ENCODE measurements at regions not wholly inside any gene's neighbourhood (a gene's known extent, or its start where the extent isn't known, plus 50 kb on each side); places are given as distances from the start of the nearest gene placed in this dataset.

GRCh38 chr2:176678571-176678970 is 409.3 kb downstream of the MTX2 start:
- no peaks in the 10 kb centered on the region for H3K27me3 ChIP-seq (ENCODE audit: control insufficient read depth, insufficient read depth, low read length)
- FAIRE-seq = no peak
- H3K9ac ChIP-seq (ENCODE audit: low read length in 3 of 3) = no peak overlapping the region
- no peak overlapping the region for H3K4me3 ChIP-seq (ENCODE audit: low read length in 3 of 3)
- no peak for DNase-seq
- no peaks in the 10 kb centered on the region for H3K4me1 ChIP-seq (ENCODE audit: control insufficient read depth in 2 of 3, insufficient read depth in 2 of 3, low read depth in 1 of 3, low read length in 3 of 3)
- H3K36me3 ChIP-seq (ENCODE audit: control insufficient read depth in 2 of 3, insufficient read depth in 3 of 3, low read length in 3 of 3) = no peaks in the 10 kb centered on the region
- H3K27ac ChIP-seq (ENCODE audit: low read depth in 2 of 2, low read length in 2 of 2) = no peak overlapping the region
- no peak for TF ChIP-seq CTCF (IDR thresholded peaks at IDR 0.05; ENCODE audit: borderline replicate concordance, extremely low read depth, insufficient read depth)
- intact Hi-C loops (cut with DNase I) = no loop called here
- no peaks in the 10 kb centered on the region for H3K9me3 ChIP-seq (ENCODE audit: control insufficient read depth in 2 of 3, insufficient read depth in 1 of 3, low read length in 3 of 3)

- no peak for FAIRE-seq
- intact Hi-C loops (cut with DNase I) = no loop called here
Measured at GRCh38 chr2:176679061-176679669, 409.9 kb downstream of the MTX2 start.

GRCh38 chr2:176680916-176681516 is 411.8 kb downstream of the MTX2 start:
- H3K27ac ChIP-seq (ENCODE audit: low read depth in 2 of 2, low read length in 2 of 2) = no peak overlapping the region
- DNase-seq (no peak), FAIRE-seq (no peak)
- intact Hi-C loops (cut with DNase I) = no loop called here
- TF ChIP-seq CTCF (IDR thresholded peaks at IDR 0.05; ENCODE audit: borderline replicate concordance, extremely low read depth, insufficient read depth) = no peak
- no peak overlapping the region for H3K4me3 ChIP-seq (ENCODE audit: low read length in 3 of 3)
- no peaks in the 10 kb centered on the region for H3K4me1 ChIP-seq (ENCODE audit: control insufficient read depth in 2 of 3, insufficient read depth in 2 of 3, low read depth in 1 of 3, low read length in 3 of 3)
- no peaks in the 10 kb centered on the region for H3K9me3 ChIP-seq (ENCODE audit: control insufficient read depth in 2 of 3, insufficient read depth in 1 of 3, low read length in 3 of 3)
- no peaks in the 10 kb centered on the region for H3K36me3 ChIP-seq (ENCODE audit: control insufficient read depth in 2 of 3, insufficient read depth in 3 of 3, low read length in 3 of 3)
- H3K27me3 ChIP-seq (ENCODE audit: control insufficient read depth, insufficient read depth, low read length) = no peaks in the 10 kb centered on the region
- no peak overlapping the region for H3K9ac ChIP-seq (ENCODE audit: low read length in 3 of 3)

More at GRCh38 chr2:176679061-176679669, 409.9 kb downstream of the MTX2 start:
- Histone ChIP-seq H3K36me3 (ENCODE audit: control insufficient read depth in 2 of 3, insufficient read depth in 3 of 3, low read length in 3 of 3) (no peaks in the 10 kb centered on the region), H3K27me3 (ENCODE audit: control insufficient read depth, insufficient read depth, low read length) (no peaks in the 10 kb centered on the region), H3K9me3 (ENCODE audit: control insufficient read depth in 2 of 3, insufficient read depth in 1 of 3, low read length in 3 of 3) (no peaks in the 10 kb centered on the region), H3K27ac (ENCODE audit: low read depth in 2 of 2, low read length in 2 of 2) (no peak overlapping the region), H3K9ac (ENCODE audit: low read length in 3 of 3) (no peak overlapping the region), H3K4me1 (ENCODE audit: control insufficient read depth in 2 of 3, insufficient read depth in 2 of 3, low read depth in 1 of 3, low read length in 3 of 3) (no peaks in the 10 kb centered on the region), H3K4me3 (ENCODE audit: low read length in 3 of 3) (no peak overlapping the region)
- no peak for DNase-seq
- TF ChIP-seq CTCF (IDR thresholded peaks at IDR 0.05; ENCODE audit: borderline replicate concordance, extremely low read depth, insufficient read depth) = no peak
